ENCODE measurements at regions not wholly inside any gene's neighbourhood (a gene's known extent, or its start where the extent isn't known, plus 50 kb on each side); places are given as distances from the start of the nearest gene placed in this dataset.

GRCh38 chr7:45257284-45257683, 99.7 kb downstream of the RAMP3 start:
- in situ Hi-C loops (cut with MboI; ENCODE audit: low sequenced_read_pairs, unreplicated experiment), result loop anchor here (10.0 kb wide), 1 partner anchor 102 kb away; the partner anchor contains the start of gene RAMP3
- TF ChIP-seq CTCF (IDR thresholded peaks at IDR 0.05; ENCODE audit: borderline replicate concordance, control extremely low read depth, extremely low read depth, insufficient read depth, missing control alignments), result no peak
- DNase-seq (ENCODE audit: low spot score), result no peak

- in situ Hi-C loops (cut with MboI; ENCODE audit: low sequenced_read_pairs, unreplicated experiment), result loop anchor here (10.0 kb wide), 1 partner anchor 104 kb away; the partner anchor contains the start of gene RAMP3
- TF ChIP-seq CTCF (IDR thresholded peaks at IDR 0.05; ENCODE audit: borderline replicate concordance, control extremely low read depth, extremely low read depth, insufficient read depth, missing control alignments), result no peak
- no peak for DNase-seq (ENCODE audit: low spot score)
Observed at GRCh38 chr7:45258533-45259226, 101.1 kb downstream of the RAMP3 start.

- DNase-seq (ENCODE audit: low spot score), result no peak
- no peak for TF ChIP-seq CTCF (IDR thresholded peaks at IDR 0.05; ENCODE audit: borderline replicate concordance, control extremely low read depth, extremely low read depth, insufficient read depth, missing control alignments)
- in situ Hi-C loops (cut with MboI; ENCODE audit: low sequenced_read_pairs, unreplicated experiment), result loop anchor here (10.0 kb wide), 1 partner anchor 104 kb away; the partner anchor contains the start of gene RAMP3
Observed at GRCh38 chr7:45259227-45259596, 101.6 kb downstream of the RAMP3 start.

DNA sequence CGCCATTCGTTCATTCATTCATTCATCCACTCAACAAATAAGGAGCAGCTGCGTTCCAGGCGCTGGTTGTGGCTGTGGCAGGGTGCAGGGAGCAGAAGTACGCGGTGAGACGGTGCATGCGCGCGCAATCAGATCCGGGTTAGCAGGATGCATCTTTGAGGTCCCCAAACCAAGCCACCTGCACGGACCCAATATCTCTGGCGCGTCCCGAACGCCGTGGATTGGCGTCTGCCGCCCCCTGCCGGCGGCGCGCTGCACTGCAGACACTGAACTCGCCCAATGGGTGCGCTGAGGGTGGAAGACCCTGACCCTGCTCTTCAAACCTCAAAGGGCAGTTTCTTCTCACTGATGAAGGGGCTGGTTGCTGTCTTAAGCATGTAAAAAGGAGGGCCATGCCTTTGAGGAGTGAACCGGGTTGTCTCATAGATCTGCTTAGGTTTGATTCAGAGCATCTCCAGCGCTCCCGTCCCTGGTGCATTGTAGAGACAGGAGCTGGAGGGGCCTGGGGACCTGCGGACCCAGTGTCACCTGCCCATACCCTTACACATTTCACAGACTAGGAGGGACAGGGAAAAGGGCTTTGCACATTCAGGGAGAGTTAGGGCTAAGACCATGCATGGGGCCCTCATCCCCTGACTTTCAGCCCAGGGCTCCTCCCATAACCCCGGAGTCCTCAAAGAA, 102.5 kb downstream of the RAMP3 start:
- TF ChIP-seq CTCF (IDR thresholded peaks at IDR 0.05; ENCODE audit: borderline replicate concordance, control extremely low read depth, extremely low read depth, insufficient read depth, missing control alignments), result peak; percentile 99
- DNase-seq (ENCODE audit: low spot score), result peak; percentile 83
- in situ Hi-C loops (cut with MboI; ENCODE audit: low sequenced_read_pairs, unreplicated experiment), result loop anchor here (10.0 kb wide), 1 partner anchor 105 kb away; the partner anchor contains the start of gene RAMP3

- no peak for TF ChIP-seq CTCF (IDR thresholded peaks at IDR 0.05; ENCODE audit: borderline replicate concordance, control extremely low read depth, extremely low read depth, insufficient read depth, missing control alignments)
- in situ Hi-C loops (cut with MboI; ENCODE audit: low sequenced_read_pairs, unreplicated experiment), result no loop called here
- DNase-seq (ENCODE audit: low spot score), result no peak
Observed at GRCh38 chr7:45267262-45267661, 109.7 kb downstream of the RAMP3 start.

- no peak for TF ChIP-seq CTCF (IDR thresholded peaks at IDR 0.05; ENCODE audit: borderline replicate concordance, control extremely low read depth, extremely low read depth, insufficient read depth, missing control alignments)
Observed at GRCh38 chr7:45268013-45268412, 110.4 kb downstream of the RAMP3 start.

More at GRCh38 chr7:45268013-45268412, 110.4 kb downstream of the RAMP3 start:
- DNase-seq (ENCODE audit: low spot score), result no peak
- in situ Hi-C loops (cut with MboI; ENCODE audit: low sequenced_read_pairs, unreplicated experiment), result no loop called here

All from GM13976 (cell line).